SU-DHL-6 (cell line): ENCODE measurements at regions not wholly inside any gene's neighbourhood (a gene's known extent, or its start where the extent isn't known, plus 50 kb on each side); places are given as distances from the start of the nearest gene placed in this dataset.

Source experiments
- CTCF ChIP-seq: fragments of 200-600 bp; sonication (generic); IDR thresholded peaks from one replicate; pipeline ENCODE4 v1.5.1; 2017; ENCODE audit warnings: antibody characterized with exemption, mild to moderate bottlenecking, low read length, moderate library complexity; ENCODE audit not compliant: insufficient read depth, poor library complexity, severe bottlenecking
- EZH2phosphoT487 ChIP-seq: fragments of 200-600 bp; sonication (generic), shearing (Covaris generic); conservative IDR thresholded peaks from 2 replicates; pipeline ENCODE4 v1.6.1; 2018; ENCODE audit warnings: mild to moderate bottlenecking, antibody characterized with exemption, low read length, moderate library complexity, mixed read lengths

GRCh38 chr12:131464081-131464480 is 246.8 kb upstream of the SFSWAP start:
- TF ChIP-seq CTCF (no peak), EZH2phosphoT487 (no peak)
